Right lobe of liver (tissue), 4 donors: ENCODE measurements at regions not wholly inside any gene's neighbourhood (a gene's known extent, or its start where the extent isn't known, plus 50 kb on each side); places are given as distances from the start of the nearest gene placed in this dataset.

ENCODE experiments used
- POLR2A ChIP-seq: fragments of 450-650 bp; IDR thresholded peaks from one replicate; pipeline ENCODE4 v1.6.1; 2017; ENCODE audit warnings: antibody characterized with exemption, mild to moderate bottlenecking
- TF ChIP-seq, protein P1 (sequence below), 4 donors: fragments of 200-600 bp in 3 of 4; fragments of 450-650 bp in 1 of 4; IDR thresholded peaks; one replicate each; pipeline versions ENCODE4 v1.5.1 to v1.8.0; 2016 to 2022; ENCODE audit warnings: antibody characterized with exemption in 4 of 4, mild to moderate bottlenecking in 2 of 4
- donor health status: DM: no; HTN: no; CAD: no.
- donor health status: DM: no; HTN: no; CAD: no.
- donor health status: DM: no; HTN: yes; CAD: no.

GRCh38 chr2:65594150-65594549 is 161.8 kb upstream of the SPRED2 start:
- TF ChIP-seq, protein P1, sequence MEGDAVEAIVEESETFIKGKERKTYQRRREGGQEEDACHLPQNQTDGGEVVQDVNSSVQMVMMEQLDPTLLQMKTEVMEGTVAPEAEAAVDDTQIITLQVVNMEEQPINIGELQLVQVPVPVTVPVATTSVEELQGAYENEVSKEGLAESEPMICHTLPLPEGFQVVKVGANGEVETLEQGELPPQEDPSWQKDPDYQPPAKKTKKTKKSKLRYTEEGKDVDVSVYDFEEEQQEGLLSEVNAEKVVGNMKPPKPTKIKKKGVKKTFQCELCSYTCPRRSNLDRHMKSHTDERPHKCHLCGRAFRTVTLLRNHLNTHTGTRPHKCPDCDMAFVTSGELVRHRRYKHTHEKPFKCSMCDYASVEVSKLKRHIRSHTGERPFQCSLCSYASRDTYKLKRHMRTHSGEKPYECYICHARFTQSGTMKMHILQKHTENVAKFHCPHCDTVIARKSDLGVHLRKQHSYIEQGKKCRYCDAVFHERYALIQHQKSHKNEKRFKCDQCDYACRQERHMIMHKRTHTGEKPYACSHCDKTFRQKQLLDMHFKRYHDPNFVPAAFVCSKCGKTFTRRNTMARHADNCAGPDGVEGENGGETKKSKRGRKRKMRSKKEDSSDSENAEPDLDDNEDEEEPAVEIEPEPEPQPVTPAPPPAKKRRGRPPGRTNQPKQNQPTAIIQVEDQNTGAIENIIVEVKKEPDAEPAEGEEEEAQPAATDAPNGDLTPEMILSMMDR (IDR thresholded peaks at IDR 0.05), result no peak
- no peak for TF ChIP-seq POLR2A
